HG03095 (cell line): ENCODE measurements at regions not wholly inside any gene's neighbourhood (a gene's known extent, or its start where the extent isn't known, plus 50 kb on each side); places are given as distances from the start of the nearest gene placed in this dataset.

Experiments
- ATAC-seq: cut with Tn5 transposase; IDR thresholded peaks from one replicate; pipeline ENCODE4 v1.9.1; 2021; ENCODE audit warnings: moderate library complexity; ENCODE audit not compliant: unreplicated experiment

GRCh38 chr16:31700530-31701388, 172.8 kb upstream of the ZNF267 start:
- peak; percentile 91 for ATAC-seq

- no peak for ATAC-seq
Observed at GRCh38 chr16:31701734-31702133, 171.9 kb upstream of the ZNF267 start.

- ATAC-seq = no peak
Observed at GRCh38 chr16:31702796-31703195, 170.8 kb upstream of the ZNF267 start.

- no peak for ATAC-seq
Observed at GRCh38 chr16:31703526-31704128, 170.0 kb upstream of the ZNF267 start.

- ATAC-seq = no peak
Observed at GRCh38 chr16:31704138-31704537, 169.5 kb upstream of the ZNF267 start.

- ATAC-seq = no peak
Observed at GRCh38 chr16:31705371-31705770, 168.2 kb upstream of the ZNF267 start.

- no peak for ATAC-seq
Observed at GRCh38 chr16:31706318-31706717, 167.3 kb upstream of the ZNF267 start.

- no peak for ATAC-seq
Observed at GRCh38 chr16:31706925-31707324, 166.7 kb upstream of the ZNF267 start.

GRCh38 chr16:31707743-31708335, 165.8 kb upstream of the ZNF267 start:
- no peak for ATAC-seq

GRCh38 chr16:31708348-31708747, 165.3 kb upstream of the ZNF267 start:
- no peak for ATAC-seq

- no peak for ATAC-seq
Observed at GRCh38 chr16:31709181-31709580, 164.4 kb upstream of the ZNF267 start.

GRCh38 chr16:31710134-31710533, 163.5 kb upstream of the ZNF267 start:
- no peak for ATAC-seq

- ATAC-seq = no peak
Observed at GRCh38 chr16:31710880-31711279, 162.7 kb upstream of the ZNF267 start.

- no peak for ATAC-seq
Observed at GRCh38 chr16:31711344-31711845, 162.2 kb upstream of the ZNF267 start.

- ATAC-seq = no peak
Observed at GRCh38 chr16:31712064-31712540, 161.5 kb upstream of the ZNF267 start.

GRCh38 chr16:31713071-31713944, 160.3 kb upstream of the ZNF267 start:
- peak; percentile 89 for ATAC-seq

- ATAC-seq = no peak
Observed at GRCh38 chr16:31713945-31714902, 159.4 kb upstream of the ZNF267 start.

GRCh38 chr16:31714903-31715504, 158.6 kb upstream of the ZNF267 start:
- no peak for ATAC-seq

- no peak for ATAC-seq
Observed at GRCh38 chr16:31715915-31716314, 157.7 kb upstream of the ZNF267 start.
